GM19438 (cell line): ENCODE measurements at regions not wholly inside any gene's neighbourhood (a gene's known extent, or its start where the extent isn't known, plus 50 kb on each side); places are given as distances from the start of the nearest gene placed in this dataset.

Source experiments
- ATAC-seq: cut with Tn5 transposase; IDR thresholded peaks from one replicate; pipeline ENCODE4 v1.9.1; 2021; ENCODE audit warnings: low read depth; ENCODE audit not compliant: unreplicated experiment

DNA sequence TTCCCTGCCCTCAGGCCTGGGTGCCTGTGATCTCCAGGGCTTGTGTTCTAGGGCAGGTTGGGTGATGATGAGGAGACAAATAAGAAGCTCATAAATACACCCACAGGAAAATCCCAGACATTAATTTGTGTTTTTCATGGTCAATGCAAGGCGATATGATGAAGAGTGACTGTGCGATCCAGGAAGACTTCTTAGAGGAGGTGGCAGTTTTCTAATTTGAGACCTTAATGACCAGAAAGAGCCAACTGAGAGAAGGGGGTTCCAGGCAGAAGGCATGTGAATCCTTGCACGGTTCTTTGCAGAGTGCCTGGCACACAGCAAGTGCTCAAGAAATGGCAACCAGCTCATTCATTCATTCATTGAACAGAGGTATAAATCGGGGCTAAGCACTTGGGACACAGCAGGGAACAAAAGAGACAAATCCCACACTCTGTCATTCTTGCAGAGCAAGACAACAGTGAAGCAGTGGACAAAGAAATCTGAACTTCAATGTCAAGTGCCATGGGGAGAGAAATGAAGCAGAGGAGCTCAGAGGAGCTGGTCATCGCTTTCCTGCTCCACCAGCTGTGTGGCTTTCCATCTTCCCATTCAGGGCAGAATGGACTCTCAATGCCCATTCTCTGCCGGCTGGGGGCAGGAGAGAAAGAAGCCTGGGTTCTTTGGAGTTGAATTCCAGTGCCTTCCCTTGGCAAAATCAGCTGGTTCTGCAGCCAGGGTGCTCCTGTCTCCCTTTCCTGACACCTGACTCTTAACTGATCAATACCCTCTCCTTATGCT lies 128.3 kb downstream of the AACS start:
- ATAC-seq: no peak

DNA sequence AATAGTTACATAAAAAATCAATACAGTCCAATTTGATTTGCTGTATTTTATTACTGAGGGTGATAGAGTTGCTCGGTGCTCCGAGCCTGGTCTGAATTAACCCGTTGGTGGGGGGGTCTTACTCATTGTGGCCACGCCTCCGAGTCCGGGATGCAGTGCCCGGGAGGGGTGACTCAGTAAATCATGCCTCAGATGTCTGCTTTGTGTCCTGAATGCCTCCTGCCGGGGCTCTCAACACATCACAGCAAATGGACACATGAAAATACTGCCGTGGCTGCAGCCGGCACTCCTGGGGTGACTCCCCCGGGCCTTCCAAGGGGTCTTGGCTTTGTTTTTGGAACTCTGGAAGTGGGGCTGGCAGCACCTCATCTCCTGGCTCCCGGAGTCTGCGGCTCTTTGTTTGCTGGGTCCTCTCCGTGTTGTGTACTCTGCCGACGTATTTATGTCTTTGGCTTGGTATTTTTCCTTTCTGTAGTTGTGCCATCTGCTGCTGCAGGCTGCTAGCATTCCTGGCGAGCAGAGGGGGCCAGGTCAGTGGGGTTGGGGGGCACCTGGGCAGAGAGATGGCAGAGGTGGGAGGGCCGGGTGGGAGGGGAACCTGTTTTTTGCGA lies 129.0 kb downstream of the AACS start:
- ATAC-seq: no peak

DNA sequence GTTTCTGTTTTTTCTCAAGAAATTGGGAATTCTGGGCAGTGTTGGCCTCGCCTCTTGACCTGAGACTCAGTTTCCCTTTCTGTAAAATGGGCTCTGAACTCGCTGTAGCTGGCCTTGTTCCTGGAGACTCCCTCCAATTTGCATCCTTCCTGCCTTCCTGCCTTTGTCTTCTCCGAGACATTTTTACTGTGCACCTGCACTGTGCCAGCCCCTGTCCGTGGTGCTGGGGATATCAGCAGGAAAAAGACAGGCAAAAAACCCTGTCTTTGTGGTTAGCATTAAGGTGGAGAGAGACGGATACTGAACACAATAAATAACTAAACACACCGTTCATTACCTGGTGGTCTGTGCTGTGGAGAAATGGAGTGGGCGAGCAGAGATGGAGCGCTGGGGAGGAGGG lies 129.8 kb downstream of the AACS start:
- ATAC-seq: no peak

GRCh38 chr12:125197326-125197725 lies 132.1 kb downstream of the AACS start:
- ATAC-seq: no peak

- ATAC-seq: no peak
Observed at GRCh38 chr12:125198652-125199051, 133.4 kb downstream of the AACS start.

DNA sequence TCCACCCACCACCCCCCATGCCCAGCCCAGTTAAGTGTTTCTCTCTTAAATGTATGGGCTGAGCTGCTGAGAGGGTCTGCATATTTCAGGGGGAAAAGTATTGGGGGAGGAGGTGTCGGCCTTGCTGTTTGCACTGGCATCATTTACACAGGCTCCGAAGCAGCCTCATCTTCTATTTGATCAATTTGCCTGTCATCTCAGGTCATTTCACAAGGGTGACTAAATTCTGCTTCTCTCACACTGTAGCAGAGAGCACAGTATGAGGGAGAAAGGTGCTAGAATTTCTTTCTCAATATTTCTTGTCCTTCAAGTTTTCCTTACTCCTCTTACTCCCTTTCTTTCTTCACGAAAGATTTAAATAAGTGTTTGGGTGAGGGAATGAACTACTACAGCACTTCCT lies 135.9 kb downstream of the AACS start:
- no peak for ATAC-seq

DNA sequence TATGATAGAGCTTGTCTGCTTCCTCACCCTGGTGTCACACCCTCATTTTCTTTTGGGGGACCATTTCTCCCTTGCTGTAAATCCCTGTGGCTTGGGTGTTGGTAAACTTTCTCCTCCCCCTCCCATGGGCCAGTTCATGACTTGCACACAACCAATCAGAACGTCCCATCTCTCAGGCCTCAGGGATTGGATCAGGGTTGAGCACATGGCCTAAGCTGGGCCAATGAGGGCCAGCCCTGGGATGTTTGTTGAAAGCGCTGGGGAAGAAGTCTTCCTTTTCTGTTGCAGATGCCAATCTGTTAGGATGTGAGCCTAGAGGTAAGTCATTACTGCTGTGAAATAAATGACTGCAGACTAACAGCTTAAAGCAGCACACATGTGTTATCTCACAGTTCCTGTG lies 136.7 kb downstream of the AACS start:
- ATAC-seq: no peak

DNA sequence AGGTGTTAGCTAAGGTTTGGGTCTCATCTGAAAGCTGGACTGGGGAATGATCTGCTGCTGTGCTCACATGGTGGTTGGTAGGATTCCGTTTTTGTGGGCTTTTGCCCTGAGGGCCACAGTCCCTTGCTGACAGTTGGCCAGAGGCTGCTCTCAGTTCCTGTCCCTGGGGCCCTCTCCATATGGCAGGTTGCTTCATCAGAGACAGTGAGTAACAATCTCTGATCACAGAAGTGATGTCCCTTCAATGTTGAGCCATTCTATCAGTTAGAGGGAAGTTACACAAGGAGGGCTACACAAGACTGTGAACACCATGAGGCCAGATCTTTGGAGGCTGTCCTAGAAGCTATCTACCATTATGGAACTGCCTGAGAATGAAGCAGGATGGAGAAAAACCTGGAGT lies 137.2 kb downstream of the AACS start:
- no peak for ATAC-seq

GRCh38 chr12:125203145-125203765 lies 138.0 kb downstream of the AACS start:
- peak; percentile 58 for ATAC-seq

DNA sequence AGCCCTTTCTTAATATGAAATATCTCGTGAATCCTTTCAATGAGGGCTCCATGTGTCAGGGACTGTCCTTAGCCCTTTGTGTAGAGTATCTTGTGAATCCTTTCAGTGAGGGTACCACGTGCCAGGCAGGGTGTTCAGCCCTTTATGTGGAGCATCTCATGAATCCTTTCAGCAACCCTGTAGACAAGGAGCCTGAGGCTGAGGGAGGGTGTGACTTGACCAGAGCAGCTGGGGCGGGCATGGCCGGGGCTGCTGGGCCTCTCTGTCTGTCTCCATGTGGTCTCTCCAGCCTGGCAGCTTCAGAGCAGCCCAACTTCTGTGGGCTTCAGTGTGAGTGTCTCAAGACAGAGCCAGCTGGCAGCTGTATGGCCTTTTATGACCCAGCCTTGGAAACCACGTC lies 140.2 kb downstream of the AACS start:
- no peak for ATAC-seq

GRCh38 chr12:125206711-125207110 lies 141.5 kb downstream of the AACS start:
- no peak for ATAC-seq

GRCh38 chr12:125208334-125208733 lies 143.1 kb downstream of the AACS start:
- no peak for ATAC-seq

- no peak for ATAC-seq
Observed at GRCh38 chr12:125208942-125209341, 143.7 kb downstream of the AACS start.

- no peak for ATAC-seq
Observed at GRCh38 chr12:125210104-125210755, 145.0 kb downstream of the AACS start.

DNA sequence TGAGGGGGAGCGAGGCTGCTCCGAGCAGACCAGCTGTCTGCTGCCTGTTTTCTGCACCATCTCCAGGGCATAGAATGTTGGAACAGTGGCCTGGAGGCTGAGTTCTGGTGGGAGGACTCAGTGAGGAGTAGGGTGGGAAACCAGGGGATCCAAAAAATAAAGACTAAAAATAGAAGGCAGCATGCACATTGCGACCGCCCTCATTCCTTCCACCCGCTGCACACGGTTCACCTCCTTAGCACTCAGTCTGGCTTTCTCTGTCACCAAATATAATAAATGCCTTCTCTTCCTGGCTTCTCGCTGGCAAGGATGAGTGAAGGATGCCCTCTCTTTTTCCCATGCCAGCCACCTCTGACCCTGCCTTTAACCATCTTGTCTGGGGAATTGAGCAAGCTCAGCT lies 146.2 kb downstream of the AACS start:
- ATAC-seq: no peak

DNA sequence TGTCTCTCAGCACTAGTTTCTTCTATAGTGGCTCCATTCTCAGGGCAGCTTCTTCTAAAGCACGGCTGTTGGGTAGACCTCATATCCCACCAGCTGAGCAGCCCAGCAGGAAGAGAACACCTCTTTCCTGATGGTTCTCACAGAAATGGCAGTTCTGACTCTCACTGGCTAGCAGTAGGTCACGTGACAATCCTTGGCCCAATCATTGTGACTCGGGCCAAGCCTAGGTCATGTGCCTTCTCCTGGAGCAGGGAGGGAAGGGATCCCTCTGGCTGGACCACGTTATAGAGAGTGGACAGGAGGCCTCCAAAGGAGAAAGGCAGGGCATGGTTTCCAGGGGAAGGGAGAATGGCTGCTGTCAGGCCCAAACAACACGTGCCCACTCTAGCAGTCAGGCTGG lies 149.1 kb downstream of the AACS start:
- no peak for ATAC-seq

- no peak for ATAC-seq
Observed at GRCh38 chr12:125216756-125217155, 151.5 kb downstream of the AACS start.

GRCh38 chr12:125217308-125217707 lies 152.1 kb downstream of the AACS start:
- no peak for ATAC-seq

DNA sequence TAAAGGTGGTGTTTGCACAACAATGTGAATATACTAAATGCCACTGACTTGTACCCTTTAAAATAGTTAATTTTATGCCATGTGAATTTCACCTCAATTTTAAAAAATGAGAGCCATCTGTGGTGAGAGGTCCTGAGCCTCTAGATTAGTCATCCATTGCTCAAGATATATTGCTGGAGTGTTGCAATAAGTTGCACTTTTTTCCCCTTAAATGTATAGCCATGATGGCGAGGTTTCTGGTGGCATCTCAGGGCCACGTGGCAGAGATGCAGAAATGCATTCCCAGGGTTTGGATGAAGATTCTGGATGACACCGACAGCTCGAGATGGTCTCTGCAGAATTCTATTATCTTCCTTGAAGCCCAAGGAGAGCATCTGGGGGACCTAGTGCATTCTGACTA lies 153.7 kb downstream of the AACS start:
- no peak for ATAC-seq

DNA sequence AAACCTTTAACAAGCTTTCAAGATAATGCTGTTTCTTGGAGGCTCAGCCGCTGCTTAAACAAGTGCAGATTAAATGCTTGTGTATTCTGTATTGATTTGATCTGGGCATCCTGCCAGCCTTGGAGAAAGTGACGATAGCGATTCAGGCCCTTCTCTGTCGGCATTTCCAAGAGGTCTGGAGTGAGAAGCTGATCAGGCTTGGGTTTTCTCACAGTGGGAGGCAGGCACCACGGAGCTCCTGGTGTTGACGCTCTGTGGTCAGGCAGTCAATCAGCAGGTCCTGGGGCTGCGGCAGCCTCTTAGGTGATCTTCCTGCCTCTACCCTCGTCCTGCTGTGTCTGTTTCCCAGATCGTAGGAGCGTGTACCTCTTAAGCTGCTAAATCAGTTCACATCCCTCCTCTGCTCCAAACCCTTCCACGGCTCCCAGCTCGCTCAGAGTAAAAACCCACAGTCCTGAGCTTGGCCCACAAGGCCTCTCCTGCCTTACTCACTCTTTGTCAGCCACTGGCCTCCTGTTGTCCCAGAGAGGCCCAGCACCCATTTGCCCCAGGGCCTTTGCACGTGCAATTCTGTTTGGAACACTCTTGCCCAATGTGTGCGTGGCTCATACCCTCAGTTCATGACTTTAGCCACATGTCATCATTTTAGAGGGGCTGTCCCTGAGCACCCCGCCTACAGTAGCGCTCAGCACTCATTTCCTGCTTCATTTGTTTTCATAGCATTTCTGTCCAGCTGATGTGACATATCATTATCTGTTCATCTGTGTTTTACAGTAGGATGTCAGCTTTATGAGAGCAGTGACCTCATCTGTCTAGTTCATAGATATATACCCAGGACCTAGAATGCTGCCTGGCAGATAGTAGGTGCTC lies 155.4 kb downstream of the AACS start:
- no peak for ATAC-seq

DNA sequence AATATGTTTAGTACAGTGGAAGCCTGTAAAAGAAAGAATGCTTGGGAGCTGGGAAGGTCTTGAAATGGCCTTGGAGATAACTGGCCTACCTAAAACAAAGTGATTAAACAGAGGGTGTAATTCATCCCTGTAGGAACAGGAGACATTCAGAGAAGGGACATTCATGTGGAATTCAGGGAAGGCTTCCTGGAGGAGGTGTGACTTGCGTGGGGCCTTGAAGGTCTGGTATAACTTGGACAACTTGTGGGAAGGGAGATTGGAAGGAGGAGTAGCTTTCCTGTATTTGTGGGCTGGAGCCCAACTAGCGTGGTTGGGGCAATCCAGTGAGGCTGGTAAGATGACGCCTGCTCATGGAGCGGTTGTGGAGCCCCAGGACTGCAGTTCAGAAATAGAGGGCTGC lies 156.4 kb downstream of the AACS start:
- ATAC-seq: no peak
